ENCODE measurements at regions not wholly inside any gene's neighbourhood (a gene's known extent, or its start where the extent isn't known, plus 50 kb on each side); places are given as distances from the start of the nearest gene placed in this dataset.

GRCh38 chr18:71899707-71900472 is 644.3 kb downstream of the CBLN2 start:
- Mint-ChIP-seq H3K4me3 (no peak overlapping the region), H3K27ac (no peak overlapping the region), H3K36me3 (ENCODE audit: low read depth) (no peaks in the 10 kb centered on the region), H3K27me3 (ENCODE audit: low read depth) (no peaks in the 10 kb centered on the region), H3K4me1 (ENCODE audit: low read depth) (no peaks in the 10 kb centered on the region), H3K9me3 (ENCODE audit: insufficient read depth) (no peaks in the 10 kb centered on the region)
- ATAC-seq (no peak), DNase-seq (no peak)
- ChIA-PET POLR2A (no interaction called here), CTCF (no interaction called here)

GRCh38 chr18:71899183-71899582 is 645.0 kb downstream of the CBLN2 start:
- ATAC-seq (no peak), DNase-seq (no peak)
- no peak overlapping the region for H3K4me3 Mint-ChIP-seq
- H3K9me3 Mint-ChIP-seq (ENCODE audit: insufficient read depth), result no peaks in the 10 kb centered on the region
- H3K27me3 Mint-ChIP-seq (ENCODE audit: low read depth), result no peaks in the 10 kb centered on the region
- ChIA-PET CTCF (no interaction called here), POLR2A (no interaction called here)
- no peak overlapping the region for H3K27ac Mint-ChIP-seq
- H3K4me1 Mint-ChIP-seq (ENCODE audit: low read depth), result no peaks in the 10 kb centered on the region
- no peaks in the 10 kb centered on the region for H3K36me3 Mint-ChIP-seq (ENCODE audit: low read depth)

GRCh38 chr18:71887509-71887908 is 656.6 kb downstream of the CBLN2 start:
- Mint-ChIP-seq H3K36me3 (ENCODE audit: low read depth) (no peaks in the 10 kb centered on the region), H3K27ac (no peak overlapping the region), H3K4me3 (no peak overlapping the region), H3K9me3 (ENCODE audit: insufficient read depth) (no peaks in the 10 kb centered on the region), H3K27me3 (ENCODE audit: low read depth) (no peaks in the 10 kb centered on the region), H3K4me1 (ENCODE audit: low read depth) (no peaks in the 10 kb centered on the region)
- DNase-seq (no peak), ATAC-seq (no peak)
- CTCF ChIA-PET, result no interaction called here
- POLR2A ChIA-PET, result no interaction called here

GRCh38 chr18:71878226-71878625 is 665.9 kb downstream of the CBLN2 start:
- ATAC-seq, result no peak
- no peaks in the 10 kb centered on the region for H3K27me3 Mint-ChIP-seq (ENCODE audit: low read depth)
- no peak overlapping the region for H3K4me3 Mint-ChIP-seq
- H3K9me3 Mint-ChIP-seq (ENCODE audit: insufficient read depth), result no peaks in the 10 kb centered on the region
- ChIA-PET POLR2A (no interaction called here), CTCF (no interaction called here)
- H3K36me3 Mint-ChIP-seq (ENCODE audit: low read depth), result no peaks in the 10 kb centered on the region
- H3K27ac Mint-ChIP-seq, result no peak overlapping the region
- no peaks in the 10 kb centered on the region for H3K4me1 Mint-ChIP-seq (ENCODE audit: low read depth)
- no peak for DNase-seq

GRCh38 chr18:71873695-71874094 is 670.4 kb downstream of the CBLN2 start:
- H3K9me3 Mint-ChIP-seq (ENCODE audit: insufficient read depth), result no peaks in the 10 kb centered on the region
- H3K4me1 Mint-ChIP-seq (ENCODE audit: low read depth), result no peaks in the 10 kb centered on the region
- no peak overlapping the region for H3K27ac Mint-ChIP-seq
- H3K4me3 Mint-ChIP-seq, result no peak overlapping the region
- H3K36me3 Mint-ChIP-seq (ENCODE audit: low read depth), result no peaks in the 10 kb centered on the region
- ATAC-seq (no peak), DNase-seq (no peak)
- CTCF ChIA-PET, result no interaction called here
- POLR2A ChIA-PET, result no interaction called here
- H3K27me3 Mint-ChIP-seq (ENCODE audit: low read depth), result no peaks in the 10 kb centered on the region

GRCh38 chr18:71865888-71866287 is 678.3 kb downstream of the CBLN2 start:
- no peaks in the 10 kb centered on the region for H3K27me3 Mint-ChIP-seq (ENCODE audit: low read depth)
- ChIA-PET POLR2A (no interaction called here), CTCF (no interaction called here)
- no peak for DNase-seq
- ATAC-seq, result no peak
- H3K4me1 Mint-ChIP-seq (ENCODE audit: low read depth), result no peaks in the 10 kb centered on the region
- H3K4me3 Mint-ChIP-seq, result no peak overlapping the region
- no peaks in the 10 kb centered on the region for H3K9me3 Mint-ChIP-seq (ENCODE audit: insufficient read depth)
- no peaks in the 10 kb centered on the region for H3K36me3 Mint-ChIP-seq (ENCODE audit: low read depth)
- H3K27ac Mint-ChIP-seq, result no peak overlapping the region

GRCh38 chr18:71850602-71851001 is 693.5 kb downstream of the CBLN2 start:
- Mint-ChIP-seq H3K27me3 (ENCODE audit: low read depth) (no peaks in the 10 kb centered on the region), H3K9me3 (ENCODE audit: insufficient read depth) (peaks cover 9% of the 10 kb centered on the region), H3K4me1 (ENCODE audit: low read depth) (no peaks in the 10 kb centered on the region), H3K36me3 (ENCODE audit: low read depth) (no peaks in the 10 kb centered on the region), H3K27ac (no peak overlapping the region), H3K4me3 (no peak overlapping the region)
- ChIA-PET POLR2A (no interaction called here), CTCF (no interaction called here)
- ATAC-seq, result no peak
- no peak for DNase-seq

GRCh38 chr18:71849407-71849806 is 694.7 kb downstream of the CBLN2 start:
- Mint-ChIP-seq H3K27ac (no peak overlapping the region), H3K36me3 (ENCODE audit: low read depth) (no peaks in the 10 kb centered on the region), H3K27me3 (ENCODE audit: low read depth) (no peaks in the 10 kb centered on the region), H3K4me1 (ENCODE audit: low read depth) (no peaks in the 10 kb centered on the region), H3K9me3 (ENCODE audit: insufficient read depth) (peaks cover 5% of the 10 kb centered on the region), H3K4me3 (no peak overlapping the region)
- no peak for DNase-seq
- no peak for ATAC-seq
- ChIA-PET POLR2A (no interaction called here), CTCF (interaction anchor here (1.0 kb wide), 1 partner anchor 1673 kb away, joined by 3 read pairs; no protein-coding TSS in a partner anchor)

GRCh38 chr18:71846716-71847115 is 697.4 kb downstream of the CBLN2 start:
- CTCF ChIA-PET, result no interaction called here
- H3K36me3 Mint-ChIP-seq (ENCODE audit: low read depth), result no peaks in the 10 kb centered on the region

GRCh38 chr18:71844814-71845213 is 699.3 kb downstream of the CBLN2 start:
- no peaks in the 10 kb centered on the region for H3K36me3 Mint-ChIP-seq (ENCODE audit: low read depth)
- no peaks in the 10 kb centered on the region for H3K27me3 Mint-ChIP-seq (ENCODE audit: low read depth)
- no peak for ATAC-seq
- H3K9me3 Mint-ChIP-seq (ENCODE audit: insufficient read depth), result peaks cover 5% of the 10 kb centered on the region
- ChIA-PET CTCF (no interaction called here), POLR2A (no interaction called here)
- DNase-seq, result no peak
- no peak overlapping the region for H3K4me3 Mint-ChIP-seq
- no peaks in the 10 kb centered on the region for H3K4me1 Mint-ChIP-seq (ENCODE audit: low read depth)
- H3K27ac Mint-ChIP-seq, result no peak overlapping the region

More at GRCh38 chr18:71846716-71847115, 697.4 kb downstream of the CBLN2 start:
- Mint-ChIP-seq H3K9me3 (ENCODE audit: insufficient read depth) (peaks cover 5% of the 10 kb centered on the region), H3K27me3 (ENCODE audit: low read depth) (no peaks in the 10 kb centered on the region), H3K4me3 (no peak overlapping the region), H3K27ac (no peak overlapping the region), H3K4me1 (ENCODE audit: low read depth) (no peaks in the 10 kb centered on the region)
- POLR2A ChIA-PET, result no interaction called here
- no peak for ATAC-seq
- DNase-seq, result no peak

- ATAC-seq, result no peak
Observed at GRCh38 chr18:71842666-71843065, 701.5 kb downstream of the CBLN2 start.

GRCh38 chr18:71837547-71837946 is 706.6 kb downstream of the CBLN2 start:
- Mint-ChIP-seq H3K4me1 (ENCODE audit: low read depth) (no peaks in the 10 kb centered on the region), H3K36me3 (ENCODE audit: low read depth) (no peaks in the 10 kb centered on the region), H3K27me3 (ENCODE audit: low read depth) (no peaks in the 10 kb centered on the region), H3K9me3 (ENCODE audit: insufficient read depth) (no peaks in the 10 kb centered on the region), H3K27ac (no peak overlapping the region), H3K4me3 (no peak overlapping the region)
- ChIA-PET CTCF (no interaction called here), POLR2A (no interaction called here)
- ATAC-seq (no peak), DNase-seq (no peak)

More at GRCh38 chr18:71842666-71843065, 701.5 kb downstream of the CBLN2 start:
- CTCF ChIA-PET, result no interaction called here
- H3K27me3 Mint-ChIP-seq (ENCODE audit: low read depth), result no peaks in the 10 kb centered on the region
- POLR2A ChIA-PET, result no interaction called here
- no peak overlapping the region for H3K4me3 Mint-ChIP-seq
- H3K9me3 Mint-ChIP-seq (ENCODE audit: insufficient read depth), result peaks cover 5% of the 10 kb centered on the region
- H3K4me1 Mint-ChIP-seq (ENCODE audit: low read depth), result no peaks in the 10 kb centered on the region
- no peak overlapping the region for H3K27ac Mint-ChIP-seq
- DNase-seq, result no peak
- no peaks in the 10 kb centered on the region for H3K36me3 Mint-ChIP-seq (ENCODE audit: low read depth)

GRCh38 chr18:71832946-71833617 is 711.1 kb downstream of the CBLN2 start:
- Mint-ChIP-seq H3K27ac (no peak overlapping the region), H3K9me3 (ENCODE audit: insufficient read depth) (no peaks in the 10 kb centered on the region), H3K27me3 (ENCODE audit: low read depth) (no peaks in the 10 kb centered on the region), H3K4me3 (no peak overlapping the region), H3K36me3 (ENCODE audit: low read depth) (no peaks in the 10 kb centered on the region), H3K4me1 (ENCODE audit: low read depth) (no peaks in the 10 kb centered on the region)
- ATAC-seq (no peak), DNase-seq (no peak)
- POLR2A ChIA-PET, result no interaction called here
- CTCF ChIA-PET, result no interaction called here

Measured in activated CD8-positive, alpha-beta T cell treated with anti-CD3 and anti-CD28 coated beads, Interleukin-2, amount 10 ng/mL, durations not matched to agents 7 days and 5 days (primary cell).